Immature natural killer cell (primary cell): ENCODE measurements at regions not wholly inside any gene's neighbourhood (a gene's known extent, or its start where the extent isn't known, plus 50 kb on each side); places are given as distances from the start of the nearest gene placed in this dataset.
"Not testable (repeated sequence)": the region's sequence is repeated elsewhere in the genome, so short reads cannot be mapped to it uniquely, and the experiment has no call there.

Source experiments
- DNase-seq, 3 donors: peaks; one replicate each; pipeline ENCODE4 v3.0.0; 2022; ENCODE audit warnings: mixed read lengths in 1 of 3
- H3K27ac Mint-ChIP-seq, 6 donors: one replicate each; pipeline ENCODE4 v1.8.0; 2020; ENCODE audit warnings: mixed read lengths in 6 of 6, mild to moderate bottlenecking in 5 of 6, inconsistent platforms in 4 of 6, moderate library complexity in 3 of 6
- H3K27me3 Mint-ChIP-seq, 3 donors: one replicate each; pipeline ENCODE4 v1.8.0; 2020 to 2021; ENCODE audit warnings: low read depth in 3 of 3, mild to moderate bottlenecking in 3 of 3, mixed read lengths in 3 of 3, moderate library complexity in 3 of 3, inconsistent platforms in 1 of 3
- H3K36me3 Mint-ChIP-seq, 3 donors: one replicate each; pipeline ENCODE4 v1.8.0; 2020; ENCODE audit warnings: mixed read lengths in 3 of 3, inconsistent platforms in 2 of 3, mild to moderate bottlenecking in 2 of 3
- H3K4me1 Mint-ChIP-seq, 2 donors: one replicate each; pipeline ENCODE4 v1.8.0; 2020; ENCODE audit warnings: inconsistent platforms in 2 of 2, mild to moderate bottlenecking in 2 of 2, mixed read lengths in 2 of 2, moderate library complexity in 1 of 2
- H3K4me3 Mint-ChIP-seq, 5 donors: one replicate each; pipeline ENCODE4 v1.8.0; 2020; ENCODE audit warnings: mild to moderate bottlenecking in 5 of 5, mixed read lengths in 5 of 5, inconsistent platforms in 3 of 5, moderate library complexity in 3 of 5
- H3K9me3 Mint-ChIP-seq, 6 donors: one replicate each; pipeline ENCODE4 v1.8.0; 2020; ENCODE audit warnings: mild to moderate bottlenecking in 6 of 6, mixed read lengths in 6 of 6, inconsistent platforms in 4 of 6, moderate library complexity in 3 of 6

- Mint-ChIP-seq H3K27ac (no peak overlapping the region), H3K9me3 (no peaks in the 10 kb centered on the region), H3K4me1 (peaks cover 5 to 11% of the 10 kb centered on the region in 2 donors), H3K36me3 (no peaks in the 10 kb centered on the region), H3K27me3 (peaks cover 0 to 5% (median 2%) of the 10 kb centered on the region in 3 donors), H3K4me3 (no peak overlapping the region)
- no peak for DNase-seq
Measured at GRCh38 chr5:108602830-108603229, 144.9 kb upstream of the FER start.

GRCh38 chr5:108590799-108591198, 156.9 kb upstream of the FER start:
- H3K36me3 Mint-ChIP-seq: peaks cover 0 to 3% (median 0%) of the 10 kb centered on the region in 3 donors
- H3K27ac Mint-ChIP-seq: no peak overlapping the region
- no peak overlapping the region for H3K4me3 Mint-ChIP-seq
- no peak for DNase-seq
- H3K9me3 Mint-ChIP-seq: peaks cover 0 to 3% (median 0%) of the 10 kb centered on the region in 6 donors
- H3K27me3 Mint-ChIP-seq: peaks cover 0 to 4% (median 3%) of the 10 kb centered on the region in 3 donors
- no peaks in the 10 kb centered on the region for H3K4me1 Mint-ChIP-seq

DNA sequence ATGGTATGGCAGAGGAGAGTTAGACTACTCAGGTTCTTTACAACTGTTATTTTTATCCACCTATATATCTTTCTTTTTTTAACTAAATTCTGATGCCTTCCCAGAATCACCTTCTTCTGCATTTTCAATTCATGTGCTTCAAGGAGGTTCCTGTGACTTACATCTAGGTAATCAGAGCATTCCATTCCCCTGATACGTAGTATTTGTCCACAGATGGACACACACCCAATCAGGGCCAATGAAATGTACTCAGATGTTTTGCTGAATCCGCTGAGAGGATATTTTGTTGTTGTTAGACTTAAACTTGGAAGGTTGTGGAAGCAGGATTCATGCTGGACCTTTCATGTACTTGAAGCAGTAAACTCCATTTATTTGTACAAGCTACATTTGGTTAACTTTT, 159.4 kb upstream of the FER start:
- peaks cover 0 to 3% (median 0%) of the 10 kb centered on the region in 6 donors for H3K9me3 Mint-ChIP-seq
- H3K27me3 Mint-ChIP-seq: peaks cover 0 to 4% (median 3%) of the 10 kb centered on the region in 3 donors
- no peaks in the 10 kb centered on the region for H3K4me1 Mint-ChIP-seq
- H3K4me3 Mint-ChIP-seq: no peak overlapping the region
- peaks cover 0 to 3% (median 0%) of the 10 kb centered on the region in 3 donors for H3K36me3 Mint-ChIP-seq
- H3K27ac Mint-ChIP-seq: no peak overlapping the region
- DNase-seq: no peak

DNA sequence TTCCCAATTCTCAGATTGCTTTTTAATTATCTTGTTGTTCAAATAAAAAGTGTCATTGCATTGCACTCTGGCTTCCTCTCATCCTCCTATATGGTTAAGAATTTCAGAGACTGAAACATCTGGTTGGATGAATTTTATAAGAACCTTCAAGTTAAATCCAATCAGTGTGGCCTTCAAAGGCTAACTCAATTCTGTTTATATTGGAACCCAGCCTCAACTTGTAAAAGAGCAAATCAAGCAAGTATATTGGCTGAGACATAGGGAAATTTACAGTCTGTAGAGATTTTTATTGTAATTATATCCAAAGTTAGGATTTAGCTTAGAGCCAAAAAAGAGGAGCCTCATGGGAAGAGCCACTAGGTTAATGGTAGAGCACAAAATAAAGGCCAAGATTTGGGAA, 159.9 kb upstream of the FER start:
- peaks cover 0 to 3% (median 0%) of the 10 kb centered on the region in 3 donors for H3K36me3 Mint-ChIP-seq
- no peak overlapping the region for H3K27ac Mint-ChIP-seq
- H3K4me3 Mint-ChIP-seq: no peak overlapping the region
- no peaks in the 10 kb centered on the region for H3K4me1 Mint-ChIP-seq
- DNase-seq: no peak
- peaks cover 0 to 4% (median 3%) of the 10 kb centered on the region in 3 donors for H3K27me3 Mint-ChIP-seq
- H3K9me3 Mint-ChIP-seq: peaks cover 0 to 3% (median 0%) of the 10 kb centered on the region in 6 donors

- Mint-ChIP-seq H3K36me3 (no peaks in the 10 kb centered on the region), H3K9me3 (peaks cover 0 to 2% (median 0%) of the 10 kb centered on the region in 6 donors), H3K4me1 (no peaks in the 10 kb centered on the region), H3K27me3 (peaks cover 0 to 3% (median 2%) of the 10 kb centered on the region in 3 donors), H3K4me3 (no peak overlapping the region), H3K27ac (no peak overlapping the region)
- no peak for DNase-seq
Measured at GRCh38 chr5:108581026-108581425, 166.7 kb upstream of the FER start.

DNA sequence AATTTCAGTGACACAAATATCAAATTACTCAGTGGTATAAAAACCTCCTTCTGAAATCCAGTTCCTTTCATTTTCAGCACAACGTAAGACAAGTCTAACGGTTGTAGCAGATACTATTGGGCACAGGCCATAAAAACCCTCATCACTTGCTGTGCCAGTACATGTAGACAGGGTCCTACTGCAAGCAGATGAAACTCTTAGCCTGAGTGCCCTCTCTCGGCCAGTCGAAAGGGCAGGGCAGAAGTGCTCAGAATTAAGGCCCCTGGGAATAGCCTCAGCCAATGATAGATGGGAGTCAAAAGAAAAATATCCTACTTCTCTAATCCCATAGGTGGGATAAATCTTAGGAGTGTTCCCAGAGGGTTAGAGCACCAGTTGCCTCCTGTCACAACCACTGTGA, 168.5 kb upstream of the FER start:
- no peaks in the 10 kb centered on the region for H3K4me1 Mint-ChIP-seq
- H3K4me3 Mint-ChIP-seq: no peak overlapping the region
- DNase-seq: no peak
- H3K27ac Mint-ChIP-seq: no peak overlapping the region
- H3K27me3 Mint-ChIP-seq: peaks cover 0 to 3% (median 2%) of the 10 kb centered on the region in 3 donors
- peaks cover 0 to 1% (median 0%) of the 10 kb centered on the region in 3 donors for H3K36me3 Mint-ChIP-seq
- peaks cover 0 to 3% (median 1%) of the 10 kb centered on the region in 6 donors for H3K9me3 Mint-ChIP-seq

DNA sequence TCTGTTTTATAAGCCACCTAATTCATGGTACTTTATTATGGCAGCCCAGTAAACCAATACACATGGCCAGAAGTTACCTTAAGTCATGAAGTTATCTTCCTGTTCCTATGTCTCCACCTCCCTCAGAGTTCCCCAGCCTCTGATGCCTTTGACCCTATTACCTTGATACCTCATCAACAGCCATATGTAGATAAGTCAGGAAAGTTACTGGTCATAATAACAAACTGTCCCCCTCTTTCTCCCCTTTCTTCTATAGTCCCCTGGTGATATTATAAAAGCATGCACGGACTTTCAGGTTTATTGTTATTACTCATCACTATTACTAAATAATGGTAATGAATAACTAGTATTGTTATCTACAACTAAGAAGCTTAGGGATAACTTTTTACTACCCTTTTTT, 168.9 kb upstream of the FER start:
- Mint-ChIP-seq H3K27ac (no peak overlapping the region), H3K27me3 (peaks cover 0 to 3% (median 2%) of the 10 kb centered on the region in 3 donors), H3K36me3 (peaks cover 0 to 3% (median 0%) of the 10 kb centered on the region in 3 donors), H3K4me3 (no peak overlapping the region), H3K4me1 (no peaks in the 10 kb centered on the region), H3K9me3 (peaks cover 0 to 5% (median 3%) of the 10 kb centered on the region in 6 donors)
- DNase-seq: no peak

DNA sequence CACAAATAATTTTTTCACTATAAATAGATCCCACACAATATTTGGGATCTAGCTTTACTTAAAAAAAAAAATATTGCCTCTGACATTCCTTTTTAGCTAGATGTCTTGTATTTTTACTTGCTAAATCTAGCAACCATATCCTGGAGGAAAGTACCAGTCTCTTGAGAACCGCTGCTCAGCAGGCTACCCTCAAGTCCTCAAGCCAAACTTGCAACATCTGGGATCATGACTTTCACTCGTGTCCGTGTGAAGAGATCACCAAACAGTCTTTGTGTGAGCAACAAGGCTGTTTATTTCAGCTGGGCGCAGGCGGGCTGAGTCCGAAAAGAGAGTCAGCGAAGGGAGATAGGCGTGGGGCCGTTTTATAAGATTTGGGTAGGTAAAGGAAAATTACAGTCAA, 180.3 kb upstream of the FER start:
- H3K9me3 Mint-ChIP-seq: no peaks in the 10 kb centered on the region
- H3K36me3 Mint-ChIP-seq: no peaks in the 10 kb centered on the region
- no peaks in the 10 kb centered on the region for H3K4me1 Mint-ChIP-seq
- no peak overlapping the region for H3K4me3 Mint-ChIP-seq
- no peak for DNase-seq
- no peaks in the 10 kb centered on the region for H3K27me3 Mint-ChIP-seq
- H3K27ac Mint-ChIP-seq: no peak overlapping the region

- Mint-ChIP-seq H3K4me3 (no peak overlapping the region), H3K27me3 (no peaks in the 10 kb centered on the region), H3K36me3 (no peaks in the 10 kb centered on the region), H3K27ac (no peak overlapping the region), H3K9me3 (no peaks in the 10 kb centered on the region), H3K4me1 (no peaks in the 10 kb centered on the region)
- DNase-seq: no peak
Measured at GRCh38 chr5:108564441-108564840, 182.5 kb upstream of the FBXL17 start.

- Mint-ChIP-seq H3K27me3 (peaks cover 0 to 2% (median 2%) of the 10 kb centered on the region in 3 donors), H3K36me3 (no peaks in the 10 kb centered on the region)
Measured at GRCh38 chr5:108562205-108562454, 180.2 kb upstream of the FBXL17 start.

GRCh38 chr5:108561416-108562204, 179.7 kb upstream of the FBXL17 start:
- Mint-ChIP-seq H3K27me3 (peaks cover 0 to 2% (median 2%) of the 10 kb centered on the region in 3 donors), H3K4me1 (no peaks in the 10 kb centered on the region), H3K36me3 (no peaks in the 10 kb centered on the region), H3K27ac (no peak overlapping the region), H3K9me3 (no peaks in the 10 kb centered on the region), H3K4me3 (no peak overlapping the region)
- no peak for DNase-seq

More at GRCh38 chr5:108562205-108562454, 180.2 kb upstream of the FBXL17 start:
- no peak for DNase-seq
- Mint-ChIP-seq H3K4me1 (no peaks in the 10 kb centered on the region), H3K9me3 (no peaks in the 10 kb centered on the region), H3K4me3 (no peak overlapping the region), H3K27ac (no peak overlapping the region)

DNA sequence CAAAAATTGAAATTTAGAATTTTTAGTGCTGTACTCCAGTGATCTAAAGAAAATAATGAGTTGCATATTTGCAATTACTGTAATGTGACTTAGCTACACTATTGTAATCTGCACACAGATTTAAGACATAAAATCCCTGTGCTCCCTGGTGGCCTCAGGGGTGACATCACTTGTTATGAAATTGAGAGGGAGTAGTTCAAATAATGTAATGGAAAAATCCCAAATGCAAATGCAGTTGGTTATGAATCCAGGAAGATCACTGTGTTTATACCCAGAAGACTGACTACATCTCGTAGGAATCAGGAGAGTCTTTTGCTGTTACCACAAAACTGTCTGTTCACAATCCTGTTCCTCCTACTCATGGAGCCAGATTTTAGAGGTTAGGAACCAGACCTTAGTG, 178.7 kb upstream of the FBXL17 start:
- Mint-ChIP-seq H3K27me3 (peaks cover 0 to 2% (median 2%) of the 10 kb centered on the region in 3 donors), H3K4me3 (no peak overlapping the region), H3K27ac (no peak overlapping the region), H3K36me3 (no peaks in the 10 kb centered on the region), H3K9me3 (no peaks in the 10 kb centered on the region), H3K4me1 (no peaks in the 10 kb centered on the region)
- DNase-seq: no peak

- Mint-ChIP-seq H3K27me3 (peaks cover 0 to 2% (median 2%) of the 10 kb centered on the region in 3 donors), H3K27ac (no peak overlapping the region), H3K9me3 (no peaks in the 10 kb centered on the region), H3K36me3 (no peaks in the 10 kb centered on the region), H3K4me3 (no peak overlapping the region), H3K4me1 (no peaks in the 10 kb centered on the region)
- no peak for DNase-seq
Measured at GRCh38 chr5:108560166-108560565, 178.3 kb upstream of the FBXL17 start.

- not testable (repeated sequence) for H3K36me3 Mint-ChIP-seq
Measured at GRCh38 chr5:108558840-108559239, 176.9 kb upstream of the FBXL17 start.

DNA sequence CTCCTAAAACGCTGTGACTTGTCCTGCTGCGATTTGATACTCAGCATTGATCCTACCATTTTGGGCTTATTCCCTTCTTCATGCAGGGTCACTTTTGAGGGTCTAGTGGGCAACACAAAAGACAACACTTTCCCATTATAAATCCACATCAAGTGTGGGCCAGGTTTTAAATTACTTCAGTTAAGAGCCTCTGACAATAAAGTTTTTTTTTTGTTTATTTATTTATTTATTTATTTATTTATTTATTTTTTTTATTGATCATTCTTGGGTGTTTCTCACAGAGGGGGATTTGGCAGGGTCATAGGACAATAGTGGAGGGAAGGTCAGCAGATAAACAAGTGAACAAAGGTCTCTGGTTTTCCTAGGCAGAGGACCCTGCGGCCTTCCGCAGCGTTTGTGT, 176.2 kb upstream of the FBXL17 start:
- not testable (repeated sequence) for H3K27ac Mint-ChIP-seq, H3K4me3 Mint-ChIP-seq

More at GRCh38 chr5:108558840-108559239, 176.9 kb upstream of the FBXL17 start:
- H3K27me3 Mint-ChIP-seq, H3K9me3 Mint-ChIP-seq, DNase-seq, H3K27ac Mint-ChIP-seq, H3K4me3 Mint-ChIP-seq, H3K4me1 Mint-ChIP-seq: not testable (repeated sequence)

More for the DNA sequence above, 176.2 kb upstream of the FBXL17 start:
- not testable (repeated sequence) for DNase-seq, H3K36me3 Mint-ChIP-seq, H3K4me1 Mint-ChIP-seq, H3K9me3 Mint-ChIP-seq, H3K27me3 Mint-ChIP-seq
